CD4-positive, alpha-beta T cell (primary cell): ENCODE measurements at regions not wholly inside any gene's neighbourhood (a gene's known extent, or its start where the extent isn't known, plus 50 kb on each side); places are given as distances from the start of the nearest gene placed in this dataset.

Source experiments
- ATAC-seq: fragments of 200-7000 bp; cut with Tn5 transposase; one replicate; pipeline ENCODE4 v1.10.0; 2022; ENCODE audit warnings: mild to moderate bottlenecking; ENCODE audit not compliant: poor library complexity
- CTCF ChIA-PET: fragments of 350-600 bp; sonication (Branson Sonifier 250); formaldehyde crosslinking; loops from one replicate; lab custom pipeline; 2021; ENCODE audit warnings: antibody characterized with exemption, inconsistent platforms; lab: Charles Lee
- POLR2A ChIA-PET: fragments of 350-600 bp; sonication (Branson Sonifier 250); formaldehyde crosslinking; loops from one replicate; lab custom pipeline; 2021; ENCODE audit warnings: antibody characterized with exemption, inconsistent platforms; lab: Charles Lee
- DNase-seq, 14 experiments: peaks; one replicate each; pipeline ENCODE4 v3.0.0-alpha.2; 2013 to 2020; ENCODE audit warnings: mixed read lengths in 2 of 14
- H3K27ac ChIP-seq, 2 donors: one replicate each; pipeline versions ENCODE4 v1.5.1 to v1.7.0; 2013; ENCODE audit warnings: low read length in 2 of 2, low read depth in 1 of 2, mild to moderate bottlenecking in 1 of 2
- H3K27me3 ChIP-seq, 2 experiments: 1 replicate in 1 of 2; 2 replicates in 1 of 2; pipeline versions ENCODE4 v1.6.1 to v1.7.0; 2013; ENCODE audit warnings: low read length in 2 of 2, control low read depth in 1 of 2, mild to moderate bottlenecking in 1 of 2, moderate library complexity in 1 of 2; ENCODE audit not compliant: insufficient read depth in 2 of 2, control insufficient read depth in 1 of 2
- H3K36me3 ChIP-seq: one replicate; pipeline ENCODE4 v1.6.1; 2013; ENCODE audit warnings: low read length, control low read depth; ENCODE audit not compliant: insufficient read depth
- H3K4me1 ChIP-seq: one replicate; pipeline ENCODE4 v1.6.1; 2013; ENCODE audit warnings: low read length, control low read depth; ENCODE audit not compliant: insufficient read depth
- H3K4me3 ChIP-seq: one replicate; pipeline ENCODE4 v1.5.1; 2013; ENCODE audit warnings: mild to moderate bottlenecking, low read length, moderate library complexity
- H3K9me3 ChIP-seq, 2 experiments: 1 replicate in 1 of 2; 2 replicates in 1 of 2; pipeline versions ENCODE4 v1.6.1 to v1.7.0; 2013; ENCODE audit warnings: low read length in 2 of 2, mild to moderate bottlenecking in 2 of 2, control low read depth in 1 of 2, moderate library complexity in 1 of 2; ENCODE audit not compliant: control insufficient read depth in 1 of 2, insufficient read depth in 1 of 2
- H3K27ac Mint-ChIP-seq: one replicate; pipeline ENCODE4 v1.8.0; 2020; ENCODE audit warnings: mixed read lengths
- H3K27me3 Mint-ChIP-seq: one replicate; pipeline ENCODE4 v1.8.0; 2021; ENCODE audit warnings: mixed read lengths
- H3K36me3 Mint-ChIP-seq: one replicate; pipeline ENCODE4 v1.8.0; 2021; ENCODE audit warnings: low read depth, mixed read lengths
- H3K4me1 Mint-ChIP-seq: one replicate; pipeline ENCODE4 v1.8.0; 2021; ENCODE audit warnings: low read depth, mixed read lengths
- H3K4me3 Mint-ChIP-seq: one replicate; pipeline ENCODE4 v1.8.0; 2020; ENCODE audit warnings: mild to moderate bottlenecking, mixed read lengths
- H3K9me3 Mint-ChIP-seq: one replicate; pipeline ENCODE4 v1.8.0; 2020; ENCODE audit warnings: mixed read lengths
- CTCF ChIP-seq: fragments of 200-600 bp; IDR thresholded peaks from one replicate; pipeline ENCODE4 v1.8.0; 2022; ENCODE audit warnings: antibody characterized with exemption, mild to moderate bottlenecking
- intact Hi-C, 2 experiments: fragments of 100-400 bp; cut with DNase I in 1 of 2; cut with micrococcal nuclease in 1 of 2; formaldehyde crosslinking; loops; one replicate each; pipeline versions ENCODE4 v1.15.1 to v1.9.0; 2023 to 2025; cut with DNase I, micrococcal nuclease

- Mint-ChIP-seq H3K36me3 (no peaks in the 10 kb centered on the region), H3K9me3 (no peaks in the 10 kb centered on the region), H3K27ac (no peak overlapping the region), H3K27me3 (peaks cover 4% of the 10 kb centered on the region), H3K4me3 (no peak overlapping the region), H3K4me1 (no peaks in the 10 kb centered on the region)
- ATAC-seq: no peak
- peaks cover 0 to 3% of the 10 kb centered on the region in 2 experiments for H3K27me3 ChIP-seq
- TF ChIP-seq CTCF: no peak
- no peak for DNase-seq
- CTCF ChIA-PET: no interaction called here
- POLR2A ChIA-PET: no interaction called here
- no peaks in the 10 kb centered on the region for H3K9me3 ChIP-seq
- no peaks in the 10 kb centered on the region for H3K36me3 ChIP-seq
- H3K4me3 ChIP-seq: no peak overlapping the region
- no peak overlapping the region for H3K27ac ChIP-seq
- H3K4me1 ChIP-seq: no peaks in the 10 kb centered on the region
- intact Hi-C loops: no loop called here
These were observed 251.7 kb upstream of the WWC1 start for GRCh38 chr5:168039566-168040248.

DNA sequence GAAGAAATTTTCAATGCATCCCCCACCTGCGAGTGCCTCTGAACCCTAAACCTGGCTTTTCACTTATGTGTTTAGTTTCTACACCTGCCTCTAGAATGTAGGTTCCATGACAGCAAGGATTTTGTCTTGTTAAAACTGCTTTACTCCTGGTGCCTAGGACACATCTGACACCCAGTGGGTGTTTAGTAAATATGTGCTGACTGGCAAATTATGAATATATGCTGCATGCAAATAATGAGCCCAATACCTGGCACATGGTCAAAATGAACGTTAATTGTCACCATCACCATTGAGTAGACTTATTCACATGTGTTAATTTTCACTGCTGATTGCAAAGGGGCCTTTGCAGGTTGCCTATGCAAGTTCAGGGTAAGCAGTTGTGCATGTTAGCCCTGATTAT, 249.9 kb upstream of the WWC1 start:
- Histone ChIP-seq H3K27ac (no peak overlapping the region), H3K4me1 (no peaks in the 10 kb centered on the region), H3K36me3 (no peaks in the 10 kb centered on the region), H3K27me3 (peaks cover 0 to 3% of the 10 kb centered on the region in 2 experiments), H3K4me3 (no peak overlapping the region), H3K9me3 (no peaks in the 10 kb centered on the region)
- ATAC-seq (no peak), DNase-seq (no peak)
- ChIA-PET CTCF (no interaction called here), POLR2A (no interaction called here)
- intact Hi-C loops: no loop called here
- H3K4me1 Mint-ChIP-seq: no peaks in the 10 kb centered on the region
- no peaks in the 10 kb centered on the region for H3K36me3 Mint-ChIP-seq
- H3K9me3 Mint-ChIP-seq: no peaks in the 10 kb centered on the region
- no peak for TF ChIP-seq CTCF
- H3K27ac Mint-ChIP-seq: no peak overlapping the region
- H3K4me3 Mint-ChIP-seq: no peak overlapping the region
- H3K27me3 Mint-ChIP-seq: peaks cover 4% of the 10 kb centered on the region

GRCh38 chr5:168042284-168043068, 249.0 kb upstream of the WWC1 start:
- Mint-ChIP-seq H3K4me3 (no peak overlapping the region), H3K27ac (no peak overlapping the region), H3K36me3 (no peaks in the 10 kb centered on the region), H3K4me1 (no peaks in the 10 kb centered on the region), H3K9me3 (no peaks in the 10 kb centered on the region), H3K27me3 (peaks cover 4% of the 10 kb centered on the region)
- POLR2A ChIA-PET: no interaction called here
- TF ChIP-seq CTCF: no peak
- no peaks in the 10 kb centered on the region for H3K36me3 ChIP-seq
- no peak overlapping the region for H3K27ac ChIP-seq
- no peak for DNase-seq
- intact Hi-C loops: no loop called here
- H3K27me3 ChIP-seq: peaks cover 0 to 3% of the 10 kb centered on the region in 2 experiments
- CTCF ChIA-PET: no interaction called here
- ATAC-seq: no peak
- no peak overlapping the region for H3K4me3 ChIP-seq
- no peaks in the 10 kb centered on the region for H3K9me3 ChIP-seq
- H3K4me1 ChIP-seq: no peaks in the 10 kb centered on the region
